T follicular helper cell (primary cell): ENCODE measurements at regions not wholly inside any gene's neighbourhood (a gene's known extent, or its start where the extent isn't known, plus 50 kb on each side); places are given as distances from the start of the nearest gene placed in this dataset.

ENCODE experiments used
- DNase-seq: peaks from one replicate; pipeline ENCODE4 v3.0.0-alpha.2; 2020; ENCODE audit warnings: low read depth

DNA sequence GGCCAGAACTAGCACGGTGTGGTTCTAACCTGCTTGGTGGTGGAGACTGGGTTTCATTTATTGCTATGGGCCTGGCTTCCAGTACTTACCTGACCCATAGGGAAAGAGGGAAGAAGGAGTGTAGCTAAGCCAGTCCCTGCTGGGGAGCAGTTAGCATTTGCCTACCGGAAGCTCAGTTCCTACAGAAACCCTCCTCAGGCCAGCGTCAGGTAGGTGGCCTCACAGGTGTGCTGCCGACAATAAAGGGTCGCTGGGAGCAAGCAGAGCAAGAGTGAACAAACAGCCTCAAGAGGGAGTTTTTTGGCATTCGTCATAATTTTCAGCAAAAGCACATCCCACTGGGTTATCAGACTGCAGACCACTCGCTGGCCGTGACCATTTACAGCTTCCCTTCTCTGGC, 740.6 kb upstream of the TENM3 start:
- no peak for DNase-seq

DNA sequence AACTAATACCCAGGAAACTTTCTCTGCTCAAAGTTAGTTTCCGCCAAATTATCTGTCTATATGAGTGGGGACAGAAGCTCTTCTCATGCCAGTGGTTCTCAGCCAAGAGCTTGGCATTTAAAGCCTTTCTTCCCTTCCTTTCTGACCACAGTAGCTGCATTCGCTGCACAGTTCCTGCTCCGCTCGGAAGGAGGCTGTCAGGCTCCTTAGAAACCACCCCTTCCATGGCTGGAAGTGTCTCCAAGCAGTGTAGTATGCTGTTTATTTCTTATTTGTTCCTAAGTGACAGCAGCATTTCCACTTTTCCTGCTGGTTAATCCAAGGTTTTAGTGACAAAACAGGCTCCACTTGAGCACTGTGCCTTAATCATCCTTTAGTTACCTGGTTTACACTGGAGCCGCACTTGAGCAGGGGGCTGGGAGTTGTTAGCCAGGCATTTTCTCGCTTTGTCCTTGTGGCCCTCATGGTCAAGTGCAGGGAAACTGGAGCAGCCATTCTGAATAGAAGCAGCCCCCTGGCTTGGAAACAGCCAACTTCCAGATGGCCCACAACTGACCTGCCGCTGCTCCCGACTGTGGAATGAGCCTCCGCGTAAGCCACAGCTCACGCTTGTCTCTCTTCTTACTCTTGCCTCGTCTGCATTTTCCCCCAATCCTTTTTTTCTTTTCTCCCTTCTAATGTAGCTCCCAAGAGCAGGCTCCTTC, 739.4 kb upstream of the TENM3 start:
- no peak for DNase-seq

DNA sequence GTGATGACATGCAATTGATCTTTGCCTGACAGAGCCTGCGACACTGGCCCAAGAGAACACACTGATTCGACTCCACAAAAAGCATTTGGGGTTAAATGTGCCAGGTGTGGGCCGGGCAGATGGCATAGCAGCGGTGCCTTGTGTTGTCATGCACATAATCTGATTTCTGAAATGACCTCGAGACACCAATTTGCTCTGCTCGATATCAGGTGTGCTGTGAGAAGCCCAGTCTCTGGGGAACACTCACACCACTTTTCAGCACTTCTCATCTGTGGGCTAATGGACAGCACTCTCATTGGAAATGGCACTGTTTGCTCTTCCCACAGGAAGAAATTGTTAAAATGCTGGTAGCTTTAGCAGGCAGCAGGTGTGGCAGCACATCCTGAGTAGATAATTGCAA, 738.3 kb upstream of the TENM3 start:
- no peak for DNase-seq

DNA sequence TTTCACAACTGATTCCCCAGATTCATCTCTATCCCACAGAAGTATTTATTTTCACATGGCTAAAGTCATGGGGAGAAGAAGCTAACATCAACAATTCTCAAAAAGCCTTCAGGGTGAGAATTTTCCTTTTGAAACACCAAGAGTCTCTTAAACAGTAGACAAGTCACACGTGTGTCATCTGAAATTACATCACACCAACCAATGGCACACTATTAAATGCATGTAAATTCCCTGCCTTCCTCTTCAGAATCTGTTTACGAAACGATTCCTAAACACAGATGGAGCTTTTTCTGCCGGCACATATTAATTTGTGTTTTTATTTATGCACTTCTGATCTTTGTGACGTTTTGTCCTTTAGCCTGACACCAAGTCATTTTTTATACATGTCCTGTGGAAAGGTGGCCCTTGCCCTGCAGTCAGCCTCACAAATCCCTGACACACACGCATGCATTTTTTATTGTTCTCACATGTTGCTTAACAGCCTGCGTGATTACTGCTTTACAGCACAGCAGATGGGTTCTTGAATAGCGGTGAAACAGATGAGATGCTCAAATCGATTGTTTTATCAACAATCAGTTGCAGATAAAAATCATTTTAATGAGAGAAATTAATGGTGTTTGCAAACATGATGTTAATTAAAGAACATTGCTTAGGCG, 735.9 kb upstream of the TENM3 start:
- no peak for DNase-seq

DNA sequence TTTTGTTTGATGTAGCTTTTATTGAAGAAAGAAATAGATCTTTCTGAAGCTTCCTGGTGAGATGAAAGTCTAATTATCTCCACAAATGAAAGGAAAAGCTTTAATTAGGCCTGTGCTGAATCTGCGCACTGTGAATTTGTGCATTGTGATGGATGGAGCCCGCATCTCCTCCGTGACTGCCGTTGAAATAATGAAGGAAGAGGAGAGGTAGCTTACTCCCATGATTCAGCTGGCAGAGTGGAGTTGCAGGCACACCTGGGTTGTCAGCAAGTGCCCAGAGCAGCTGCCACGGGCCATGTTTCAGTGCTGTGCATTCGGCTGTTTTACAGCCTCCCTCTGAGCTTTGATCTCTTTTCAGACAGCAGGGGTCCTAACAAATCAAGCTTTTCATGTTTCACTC, 735.3 kb upstream of the TENM3 start:
- DNase-seq, result no peak

DNA sequence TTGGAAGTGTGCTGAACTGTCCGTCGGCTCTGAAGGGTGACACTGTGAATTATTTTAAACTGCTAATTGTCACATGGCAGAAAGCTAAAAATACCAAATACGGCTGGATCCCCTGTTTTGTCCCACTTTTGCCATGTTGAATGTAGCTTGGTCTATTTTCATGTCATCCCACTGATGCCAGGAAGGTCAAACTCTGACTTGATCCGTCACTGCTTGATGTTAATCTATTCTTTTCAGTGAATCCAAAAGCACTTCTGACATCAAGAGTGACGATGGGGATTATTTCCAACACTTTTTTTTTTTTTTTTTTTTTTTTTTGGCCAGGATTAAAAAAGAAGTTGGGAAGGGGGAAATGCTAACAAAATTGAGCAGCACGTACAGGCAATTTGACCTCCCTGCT, 734.6 kb upstream of the TENM3 start:
- no peak for DNase-seq

DNA sequence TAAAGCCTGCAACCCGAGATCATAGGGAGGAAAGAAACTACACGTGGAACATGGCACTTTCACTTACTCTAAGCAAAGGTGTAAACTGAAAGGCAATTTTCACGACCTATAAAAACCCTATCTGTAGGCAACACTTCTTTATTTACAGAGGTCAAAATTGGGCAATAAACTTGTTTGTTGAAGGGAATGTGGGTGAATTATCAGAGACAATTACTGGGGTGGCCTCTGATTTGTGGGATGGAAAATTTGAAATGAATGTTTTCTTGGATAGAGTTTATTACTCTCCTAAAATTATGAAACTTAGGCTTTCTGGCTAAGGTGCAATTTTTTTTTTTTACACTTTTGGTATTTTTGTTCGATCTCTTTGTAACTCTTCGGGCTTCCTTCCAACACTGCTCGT, 734.1 kb upstream of the TENM3 start:
- DNase-seq, result no peak

DNA sequence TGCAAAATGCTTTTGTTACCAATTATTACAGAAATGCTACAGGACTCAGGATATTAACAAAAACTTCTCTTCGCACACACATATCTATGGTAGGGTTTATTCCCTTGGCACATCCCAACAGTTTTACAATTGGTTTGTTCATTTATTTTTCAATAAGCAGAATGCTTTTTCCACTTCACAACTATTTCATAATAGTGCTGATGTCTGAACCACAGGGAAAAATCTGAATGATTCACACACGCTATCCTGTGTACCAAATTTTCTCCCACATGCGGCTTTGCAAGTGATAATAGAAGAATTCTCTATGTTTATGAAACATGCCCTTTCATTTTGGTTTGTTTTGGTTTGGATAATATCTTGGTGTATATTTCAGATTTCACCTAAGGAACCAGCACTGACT, 725.7 kb upstream of the TENM3 start:
- no peak for DNase-seq

DNA sequence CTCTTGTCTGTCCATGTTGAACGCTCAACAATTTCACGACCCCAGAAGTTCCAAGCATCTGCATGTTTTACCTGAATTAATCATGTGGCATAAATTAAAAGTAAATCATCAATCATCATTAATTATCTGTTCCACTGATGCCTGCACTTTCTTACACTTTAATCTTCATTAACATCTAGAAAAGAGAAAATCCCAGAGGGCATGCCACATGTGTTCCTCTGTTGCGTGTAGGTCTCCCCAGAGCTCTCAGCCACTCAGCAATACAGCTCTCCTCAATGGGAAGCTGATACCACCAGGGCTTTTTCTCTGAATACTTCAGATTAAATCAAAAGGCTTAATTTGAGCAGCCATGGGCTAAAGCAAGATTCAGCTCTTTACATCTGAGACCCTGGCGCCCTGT, 722.4 kb upstream of the TENM3 start:
- no peak for DNase-seq

DNA sequence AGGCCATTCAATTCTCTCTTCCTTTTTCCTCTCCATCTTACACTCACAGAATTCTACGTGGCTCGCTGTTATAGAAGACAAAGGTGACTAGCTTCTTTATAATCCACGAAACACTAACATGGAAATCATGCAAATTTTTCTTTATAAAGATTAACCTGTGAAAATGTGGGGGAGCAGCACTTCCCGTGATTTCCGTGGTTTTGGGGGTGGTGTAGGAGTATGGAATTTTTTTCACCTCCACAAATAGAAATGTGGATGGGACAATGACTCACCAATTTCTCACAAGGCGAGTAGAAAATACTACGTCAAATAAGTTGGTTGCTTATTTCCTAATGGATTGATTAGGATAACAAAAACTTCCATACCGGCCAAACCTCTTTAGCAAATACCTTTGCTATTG, 719.2 kb upstream of the TENM3 start:
- no peak for DNase-seq

DNA sequence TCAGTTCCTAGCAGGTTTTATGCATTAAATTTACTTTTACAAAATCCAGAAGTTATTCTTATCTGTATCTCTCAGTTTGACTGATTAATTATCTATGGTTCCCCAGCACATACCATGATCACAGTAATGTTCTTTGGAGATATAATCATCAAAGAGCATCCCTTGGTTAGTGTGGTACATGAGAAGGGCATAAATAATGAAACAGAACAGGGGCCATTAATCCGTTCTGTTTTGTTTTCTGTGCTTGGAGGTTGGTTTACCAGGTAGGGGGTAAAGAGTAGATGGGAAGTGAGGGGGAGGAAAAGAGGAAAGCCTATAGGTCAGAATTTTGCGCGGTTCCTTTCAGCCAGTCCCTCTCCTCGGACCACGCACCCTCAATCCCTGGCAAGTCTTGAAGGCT, 718.7 kb upstream of the TENM3 start:
- no peak for DNase-seq

DNA sequence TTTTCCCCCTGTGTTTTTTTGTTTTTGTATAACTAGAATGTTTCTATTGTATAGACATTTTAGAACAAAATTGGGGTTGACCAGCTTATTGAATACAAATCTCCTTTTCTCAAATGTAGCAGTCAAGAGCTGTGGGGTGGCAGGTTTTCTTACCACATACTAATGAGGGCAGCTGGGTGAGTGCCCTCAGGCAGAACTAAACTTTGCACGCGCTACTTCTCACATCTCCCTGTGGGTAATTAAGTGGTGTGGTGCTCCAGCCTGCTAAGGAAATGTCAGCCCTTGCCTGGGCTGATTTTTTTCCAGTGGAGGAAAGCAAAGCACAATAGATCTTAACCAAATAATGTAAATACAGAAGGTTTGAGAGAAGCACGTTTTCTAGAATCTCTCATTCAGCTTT, 717.6 kb upstream of the TENM3 start:
- no peak for DNase-seq

DNA sequence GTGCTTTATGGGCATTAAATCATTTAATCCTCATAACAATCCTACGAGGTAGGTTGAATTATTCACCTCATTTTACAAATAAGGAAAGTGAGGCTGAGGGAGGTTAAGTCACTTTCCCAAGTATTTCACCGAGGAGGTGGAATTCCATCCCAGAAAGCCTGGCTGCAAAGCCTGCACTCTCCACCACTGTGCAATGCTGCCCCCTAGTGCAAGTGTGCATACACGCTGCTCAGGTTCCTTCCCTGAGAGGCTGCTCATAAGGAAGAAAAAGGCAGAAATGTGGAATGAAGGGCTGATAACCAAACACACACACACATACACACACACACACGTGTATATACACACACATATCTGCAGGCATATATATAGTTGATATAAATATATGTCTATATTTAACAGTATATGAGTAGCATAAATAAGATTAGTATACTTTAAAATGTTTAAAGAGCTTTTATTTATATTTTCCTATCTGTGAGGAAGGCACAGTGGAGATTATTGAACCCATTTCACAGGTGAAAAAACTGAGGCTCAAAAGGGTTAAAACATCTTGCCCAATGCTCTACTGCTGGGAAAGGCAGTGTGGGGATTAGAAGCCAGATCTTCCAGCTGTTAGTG, 714.5 kb upstream of the TENM3 start:
- no peak for DNase-seq

DNA sequence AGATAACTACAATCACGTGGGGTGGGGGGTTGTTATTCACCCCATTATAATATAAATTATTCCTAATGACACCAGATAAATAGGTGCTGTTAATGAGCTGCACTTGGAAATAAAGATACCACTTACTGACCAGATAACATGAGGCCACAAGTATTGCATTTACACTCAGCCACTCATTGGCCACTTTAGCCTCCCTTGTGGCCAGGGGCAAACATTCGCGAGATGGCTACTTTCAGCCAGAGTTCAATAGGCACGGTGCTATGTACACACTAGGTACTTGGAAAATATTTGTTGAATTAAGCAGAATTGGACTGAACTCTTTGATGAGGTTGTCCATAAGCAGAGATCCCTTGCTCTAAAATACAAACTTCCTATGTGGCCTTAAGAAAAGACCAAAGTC, 713.7 kb upstream of the TENM3 start:
- DNase-seq, result no peak

DNA sequence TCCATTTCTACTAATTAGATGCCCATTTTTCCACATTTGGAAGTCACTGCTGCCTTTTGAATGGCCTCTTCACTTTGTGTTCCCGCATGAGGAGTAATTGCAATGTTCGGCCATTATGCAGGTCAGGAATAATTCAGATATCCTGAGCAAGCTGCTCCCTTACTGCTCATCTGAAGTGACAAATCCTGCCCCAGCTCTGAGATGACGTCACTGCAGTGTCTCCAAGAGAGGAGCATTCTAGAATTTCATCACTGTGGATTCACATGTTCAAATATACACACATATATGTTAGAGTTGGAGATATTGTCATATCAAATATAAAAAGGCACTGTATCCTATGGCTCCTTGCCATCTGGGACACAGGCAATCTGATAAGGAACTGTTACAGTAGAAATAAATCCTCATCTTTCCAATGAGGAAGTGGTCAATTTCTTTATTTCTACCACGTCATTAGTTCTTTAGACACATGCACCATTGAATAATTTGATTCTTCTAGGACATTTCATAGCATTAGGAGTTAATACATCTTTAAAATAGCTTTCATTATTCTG, 706.9 kb upstream of the TENM3 start:
- DNase-seq, result no peak

DNA sequence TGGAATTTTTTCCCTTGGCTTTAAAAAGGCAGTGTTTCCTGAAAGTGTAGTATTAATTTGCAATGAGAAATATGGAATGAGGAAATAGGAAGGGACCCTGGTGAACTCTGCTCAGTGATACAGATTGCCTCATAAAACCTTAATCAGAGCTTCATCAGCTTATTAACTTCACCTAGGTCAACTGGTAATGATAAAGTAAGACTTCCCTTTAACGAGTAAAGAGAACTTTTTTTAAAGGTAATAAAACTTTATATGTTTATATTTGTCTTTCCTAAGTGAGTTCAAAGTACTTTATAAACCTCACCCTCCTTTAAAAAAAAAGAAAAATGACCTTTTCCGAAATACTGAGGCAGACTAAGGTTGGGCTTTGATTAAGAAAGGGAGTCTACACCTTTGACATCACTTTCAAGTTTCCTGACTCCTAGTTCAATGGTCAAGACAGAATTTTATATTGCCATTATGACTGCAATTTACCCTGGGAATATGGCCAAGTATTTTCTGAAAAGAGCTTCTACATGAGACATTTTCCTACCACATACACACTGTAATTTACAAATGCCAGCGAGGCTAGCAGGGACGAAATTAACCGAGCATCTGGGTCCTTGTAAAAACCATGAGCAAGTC, 706.3 kb upstream of the TENM3 start:
- no peak for DNase-seq

DNA sequence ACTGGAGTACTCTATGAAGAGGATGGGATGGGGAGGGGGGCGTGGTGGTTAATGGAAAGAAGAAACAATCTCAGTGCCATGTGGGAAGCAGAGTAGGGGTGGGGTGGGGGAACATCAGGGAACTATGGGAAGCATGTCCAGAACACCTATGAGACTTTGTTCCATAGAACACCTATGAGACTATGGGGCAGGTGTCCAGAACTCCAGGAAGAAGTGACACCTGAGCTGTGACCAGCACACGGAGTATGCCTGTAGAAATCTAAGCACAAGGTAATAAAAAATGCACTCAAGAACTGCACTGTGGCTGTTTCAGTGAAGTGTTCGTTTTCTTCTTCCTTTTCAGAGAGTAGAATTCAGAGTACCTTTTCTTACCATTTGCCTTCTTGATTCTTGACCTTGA, 704.8 kb upstream of the TENM3 start:
- no peak for DNase-seq

DNA sequence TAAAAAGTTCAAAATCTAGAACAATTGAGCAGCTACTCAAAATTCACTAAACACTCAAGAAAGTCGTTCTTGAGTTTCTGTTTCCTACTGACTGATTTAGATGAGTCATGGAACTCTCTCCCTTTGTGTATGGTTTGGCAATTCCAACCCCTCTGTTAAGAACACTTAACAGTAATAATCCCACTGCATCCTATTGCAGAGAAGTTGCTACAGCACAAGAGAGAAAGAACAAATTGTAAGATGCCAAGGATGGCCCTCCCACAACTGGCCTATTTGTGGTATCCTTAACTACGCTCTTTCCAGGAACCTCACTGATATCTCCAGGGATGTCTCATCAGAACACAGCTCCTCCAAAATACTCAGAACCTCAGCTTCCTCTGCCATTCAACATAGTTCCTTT, 701.8 kb upstream of the TENM3 start:
- DNase-seq, result no peak

DNA sequence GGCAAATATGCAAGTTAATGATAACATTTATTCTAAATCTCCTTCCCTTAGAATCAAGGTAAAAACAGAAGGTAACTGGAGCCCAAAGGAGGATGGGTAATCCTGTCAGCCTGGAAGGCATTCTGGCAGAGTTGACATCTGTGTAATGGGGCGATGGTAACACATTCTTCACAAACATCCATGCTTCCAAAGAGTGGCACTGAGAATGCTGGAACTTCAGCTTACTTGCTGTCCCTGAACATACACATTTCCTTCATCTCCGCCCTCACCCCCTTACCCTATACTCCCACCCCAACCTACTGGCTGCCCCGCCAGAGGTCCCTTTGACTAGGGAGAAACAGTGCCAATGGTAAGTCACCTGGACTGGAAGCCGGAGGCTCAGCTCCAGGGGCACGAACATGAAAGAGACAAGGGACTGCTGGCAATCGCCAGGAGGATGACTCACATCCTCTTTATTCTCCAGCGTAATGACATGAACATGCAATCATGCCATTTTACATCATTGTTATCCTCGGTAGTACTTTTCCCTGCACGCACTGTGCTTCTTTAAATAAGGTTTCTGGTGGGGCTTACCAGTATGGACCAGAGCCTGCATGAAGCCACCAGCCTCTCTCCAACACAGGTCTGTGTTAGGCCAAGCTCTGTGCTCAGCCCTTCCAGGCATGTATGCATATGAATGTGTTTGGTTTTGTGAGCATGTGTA, 694.2 kb upstream of the TENM3 start:
- no peak for DNase-seq

DNA sequence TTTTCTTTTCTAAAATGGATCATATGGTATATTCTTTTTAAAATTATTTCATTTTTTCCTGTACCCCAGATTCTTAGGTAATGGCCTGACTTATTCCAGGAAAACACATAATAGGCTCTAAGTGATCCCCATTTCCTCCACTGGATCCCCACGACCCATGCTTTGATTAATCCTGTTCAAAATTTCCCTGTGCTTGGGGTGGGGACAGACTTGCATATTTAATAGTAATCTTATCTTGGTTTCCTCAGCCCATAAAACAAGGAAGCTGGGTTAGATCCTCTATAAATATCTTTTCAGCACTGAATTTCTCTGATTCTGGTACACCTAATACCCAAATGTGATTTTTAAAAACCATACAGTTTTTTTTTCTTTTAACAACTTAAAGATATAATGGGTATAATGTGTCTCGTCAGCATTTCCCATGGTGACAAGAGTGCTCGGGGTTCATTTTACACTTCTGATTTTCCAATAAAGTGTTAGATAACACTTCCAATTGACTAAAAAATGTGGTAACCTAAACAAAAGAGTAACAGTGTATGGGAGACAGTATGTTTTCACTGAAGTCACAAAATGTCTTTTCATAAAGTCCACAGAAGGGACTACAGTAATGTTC, 693.5 kb upstream of the TENM3 start:
- no peak for DNase-seq

DNA sequence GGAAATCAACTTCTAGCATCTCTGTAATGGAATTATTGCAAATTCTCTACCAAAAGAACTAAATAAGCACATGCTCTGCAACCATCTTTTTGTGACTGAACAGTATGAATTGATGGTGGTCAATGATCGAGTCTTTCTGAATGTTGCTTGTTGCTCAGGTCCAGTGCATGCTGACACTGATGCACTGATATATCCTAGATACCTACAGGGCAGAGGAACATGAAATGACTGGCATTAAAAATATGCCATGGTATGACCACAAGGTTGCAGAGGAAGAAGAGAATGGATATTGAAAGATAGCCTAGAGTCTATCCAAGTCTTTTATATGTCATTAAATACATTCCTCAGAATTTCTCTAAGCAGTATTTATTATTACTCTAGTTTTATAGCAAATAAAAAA, 692.8 kb upstream of the TENM3 start:
- DNase-seq, result no peak

DNA sequence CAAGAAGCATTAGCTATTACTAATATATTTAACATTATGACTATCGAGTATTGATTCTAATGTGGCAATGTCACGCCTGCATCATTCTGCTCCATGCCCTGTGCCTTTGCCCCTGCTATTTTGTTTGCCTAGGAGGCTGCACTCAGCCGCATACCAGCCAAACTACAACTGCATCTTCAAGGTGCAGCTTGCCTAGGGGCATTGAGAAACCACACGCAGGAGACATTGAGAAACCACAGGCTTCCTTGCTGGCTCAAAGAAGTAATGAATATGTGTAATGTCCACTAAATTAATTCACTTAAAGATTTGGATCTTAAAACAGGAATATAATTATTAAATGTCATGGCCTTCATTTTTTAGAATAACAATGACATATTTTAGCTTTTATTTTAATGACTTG, 683.6 kb upstream of the TENM3 start:
- no peak for DNase-seq
